GM18502 (cell line): ENCODE measurements at regions not wholly inside any gene's neighbourhood (a gene's known extent, or its start where the extent isn't known, plus 50 kb on each side); places are given as distances from the start of the nearest gene placed in this dataset.

Source experiments
- ATAC-seq: cut with Tn5 transposase; IDR thresholded peaks from one replicate; pipeline ENCODE4 v1.9.1; 2021; ENCODE audit warnings: mild to moderate bottlenecking; ENCODE audit not compliant: unreplicated experiment, poor library complexity

DNA sequence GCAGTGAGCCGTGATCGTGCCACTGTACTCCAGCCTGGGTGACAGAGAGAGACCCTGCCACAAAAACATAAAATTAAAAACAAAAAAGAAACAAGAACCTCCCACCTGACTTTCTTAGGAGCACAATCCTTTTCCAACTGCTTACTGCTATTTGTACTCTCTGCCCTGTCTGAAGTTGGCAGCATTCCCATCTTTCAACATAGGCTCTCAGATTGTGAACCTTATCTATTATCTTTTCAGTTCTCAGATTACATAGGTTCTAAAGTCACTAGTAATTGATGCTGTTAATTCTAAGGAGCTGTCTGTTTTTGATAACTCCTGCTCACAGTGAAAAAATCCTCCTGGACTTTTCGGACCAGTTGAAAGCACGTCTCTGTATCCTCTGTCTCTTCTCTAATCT, 812.2 kb upstream of the CT83 start:
- no peak for ATAC-seq
